ENCODE measurements at regions not wholly inside any gene's neighbourhood (a gene's known extent, or its start where the extent isn't known, plus 50 kb on each side); places are given as distances from the start of the nearest gene placed in this dataset.
"Not testable (repeated sequence)": the region's sequence is repeated elsewhere in the genome, so short reads cannot be mapped to it uniquely, and the experiment has no call there.

DNA sequence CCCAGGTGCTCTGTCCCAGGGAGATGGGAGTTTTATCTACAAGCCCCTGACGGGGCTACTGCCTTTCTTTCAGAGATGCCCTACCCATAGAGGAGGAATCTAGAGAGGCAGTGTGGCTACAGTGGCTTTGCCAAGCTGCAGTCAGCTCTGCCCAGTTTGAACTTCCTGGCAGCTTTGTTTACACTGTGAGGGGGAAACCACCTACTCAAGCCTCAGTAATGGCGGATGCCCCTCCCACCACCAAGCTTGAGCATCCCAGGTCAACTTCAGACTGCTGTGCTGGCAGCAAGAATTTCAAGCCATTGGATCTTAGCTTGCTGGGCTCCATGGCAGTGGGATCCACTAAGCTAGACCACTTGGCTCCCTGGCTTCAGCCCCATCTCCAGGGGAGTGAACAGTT lies 53.1 kb upstream of the TMEM252 start:
- peak; percentile 11 for DNase-seq

DNA sequence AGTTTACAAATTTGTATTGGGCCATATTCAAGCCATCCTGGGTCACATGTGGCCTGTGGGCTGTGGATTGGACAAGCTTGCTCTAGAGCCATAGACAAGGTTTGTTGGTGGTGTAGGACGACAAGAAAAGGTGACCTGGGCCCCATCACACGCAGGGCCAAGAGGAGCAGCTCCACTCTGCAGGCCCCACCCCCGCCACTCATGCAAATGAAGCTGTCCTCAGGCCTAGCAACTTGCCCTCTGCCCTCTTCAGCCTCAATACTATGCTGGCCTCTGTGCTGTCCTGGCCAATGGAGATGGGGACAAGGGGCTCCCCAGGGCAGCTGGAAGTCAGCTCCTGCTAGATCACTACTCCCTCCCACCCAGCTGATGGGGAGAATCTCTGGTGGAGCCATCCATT lies 55.2 kb upstream of the TMEM252 start:
- no peak for DNase-seq

DNA sequence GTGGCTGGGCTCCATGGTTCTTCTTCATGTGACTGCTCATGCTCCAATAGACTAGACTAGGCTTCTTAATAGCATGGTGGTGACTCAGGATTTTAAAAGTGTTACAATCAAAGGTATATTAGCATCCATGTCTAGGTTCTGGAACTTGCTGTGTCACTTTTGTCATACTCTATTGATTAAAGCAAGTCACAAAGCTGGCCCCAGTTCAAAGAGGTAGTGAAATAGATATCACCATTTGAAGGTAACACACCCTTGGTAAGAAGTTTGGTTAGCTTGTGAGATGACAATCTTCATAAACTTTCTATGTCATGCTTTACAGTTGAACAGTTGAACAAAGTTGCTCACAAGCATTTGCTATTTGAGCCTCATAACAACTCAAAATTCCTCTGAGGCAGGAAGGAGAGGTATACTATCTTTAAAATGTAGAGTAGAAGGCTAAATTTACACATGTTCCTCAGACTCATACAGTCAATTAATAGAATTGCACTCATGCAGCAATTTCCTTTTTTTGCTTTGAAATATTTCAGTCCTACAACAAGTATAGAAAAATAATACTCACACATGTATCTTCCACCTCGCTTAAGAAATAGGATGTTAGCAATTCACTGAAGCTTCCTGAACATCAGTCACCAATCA lies 56.8 kb upstream of the TMEM252 start:
- DNase-seq = no peak

DNA sequence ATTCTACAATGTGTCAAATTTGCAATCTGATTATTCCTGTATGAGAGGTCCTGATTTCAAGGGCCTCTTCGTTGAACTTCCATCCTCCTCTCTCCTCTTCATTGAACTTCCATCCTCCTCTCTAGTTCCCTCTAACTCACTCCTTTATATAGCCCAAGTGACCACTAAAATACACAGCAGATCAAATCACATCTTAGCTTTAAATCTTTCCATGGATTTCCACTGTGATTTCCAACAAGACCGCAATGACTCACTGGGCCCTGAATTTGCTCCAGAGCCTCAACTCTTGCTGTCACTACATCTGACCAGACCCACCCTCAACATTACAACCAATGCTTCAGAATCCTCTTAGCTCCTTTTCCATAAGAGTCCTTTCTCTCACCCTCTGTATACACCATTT lies 59.1 kb upstream of the TMEM252 start:
- DNase-seq = no peak

DNA sequence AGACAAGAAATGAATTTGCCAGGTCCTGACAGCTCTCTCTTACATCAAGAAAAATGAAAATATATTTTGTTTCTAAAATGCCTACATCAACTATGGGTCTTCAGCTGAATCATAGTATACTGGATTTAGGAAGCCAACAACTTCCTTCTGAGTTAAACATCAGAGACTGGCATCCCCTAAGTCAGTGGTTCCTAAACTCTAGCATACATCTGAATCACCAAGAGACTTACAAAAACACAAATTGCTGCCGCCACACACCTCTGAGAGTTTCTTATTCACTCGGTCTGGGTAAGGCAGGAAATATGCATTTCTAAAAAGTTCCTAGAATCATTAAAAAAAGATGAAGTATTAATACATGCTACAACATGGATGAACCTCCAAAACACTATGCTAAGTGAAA lies 60.4 kb upstream of the TMEM252 start:
- DNase-seq = no peak

DNA sequence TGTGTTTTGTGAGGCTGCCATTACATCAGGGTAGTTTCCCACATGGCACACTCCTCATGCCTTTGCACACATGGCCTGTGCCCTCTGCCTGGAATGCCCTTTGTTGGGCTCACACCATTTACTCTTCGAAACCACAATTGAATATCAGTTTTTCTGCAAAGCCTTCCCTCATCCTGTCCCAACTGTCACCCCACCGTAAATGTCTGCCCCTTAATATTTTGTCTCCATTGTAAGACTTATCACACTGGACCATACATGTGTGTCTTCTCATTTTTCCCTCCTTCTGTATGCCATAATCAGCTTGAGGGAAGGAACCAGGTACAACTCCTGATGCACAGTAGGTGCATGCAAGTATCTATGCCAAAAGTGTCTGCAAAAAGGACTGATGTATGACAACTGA lies 62.7 kb upstream of the TMEM252 start:
- DNase-seq = no peak

DNA sequence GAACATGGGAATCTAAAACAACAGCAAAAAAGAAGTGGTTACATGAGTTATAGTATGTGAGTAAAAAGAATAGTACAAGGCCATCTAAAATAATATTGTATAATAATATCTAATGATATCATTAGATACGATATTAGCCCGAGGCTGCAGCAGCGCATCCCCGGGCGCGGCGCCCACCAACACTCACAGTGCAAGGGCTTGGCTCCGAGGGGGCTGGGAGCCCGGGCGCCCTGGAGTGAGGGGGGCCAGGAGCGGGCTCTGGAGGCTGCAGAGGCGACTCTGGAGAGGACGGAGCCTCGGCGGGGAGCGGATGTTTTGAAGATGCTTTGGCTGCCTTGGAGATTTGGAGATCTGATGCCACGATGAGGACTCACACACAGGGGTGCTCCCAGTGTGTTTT lies 68.1 kb upstream of the TMEM252 start:
- no peak for DNase-seq

DNA sequence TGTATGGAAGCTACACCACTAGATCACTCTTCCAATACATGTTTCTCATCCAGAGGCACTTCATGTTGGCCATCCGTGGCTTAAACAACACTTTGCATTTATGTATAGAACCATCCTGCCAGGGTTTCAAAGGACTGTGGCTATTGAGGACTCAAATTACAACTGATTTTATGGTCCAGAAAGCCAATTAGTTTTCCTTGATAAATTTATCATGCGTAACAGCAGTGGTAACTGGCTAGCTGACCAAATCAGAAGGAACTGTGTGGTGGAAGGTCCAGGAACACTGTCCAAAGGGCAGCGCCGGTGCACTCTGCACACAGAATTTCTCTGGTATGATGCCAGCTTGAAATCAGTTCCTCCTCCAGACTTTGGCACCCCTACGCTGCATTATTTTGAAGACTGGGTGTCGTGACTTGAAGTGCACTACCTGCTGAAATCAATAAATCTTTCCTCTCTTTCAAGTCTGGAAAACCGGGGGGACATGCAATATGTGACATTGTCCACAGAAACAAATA lies 69.3 kb upstream of the TMEM252 start:
- DNase-seq = no peak

DNA sequence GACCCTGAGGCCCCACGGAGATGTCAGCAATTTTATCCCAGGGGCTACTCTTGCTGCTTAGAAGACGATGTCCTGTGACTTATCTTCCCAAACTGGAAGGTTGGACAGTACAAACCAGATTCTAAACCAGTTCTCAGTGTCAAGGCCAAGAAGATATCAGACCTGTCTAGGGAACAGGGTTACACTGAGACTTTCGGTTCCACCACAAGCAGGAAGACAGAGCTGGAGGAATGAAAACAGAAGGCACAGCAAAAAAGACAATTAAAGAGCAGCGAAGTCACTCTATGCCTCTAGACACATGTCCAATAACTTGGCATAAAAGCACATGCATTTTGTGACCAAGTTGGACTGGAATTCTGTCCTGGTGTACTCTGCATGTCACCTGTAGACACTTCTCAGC lies 73.4 kb upstream of the TMEM252 start:
- DNase-seq = no peak

DNA sequence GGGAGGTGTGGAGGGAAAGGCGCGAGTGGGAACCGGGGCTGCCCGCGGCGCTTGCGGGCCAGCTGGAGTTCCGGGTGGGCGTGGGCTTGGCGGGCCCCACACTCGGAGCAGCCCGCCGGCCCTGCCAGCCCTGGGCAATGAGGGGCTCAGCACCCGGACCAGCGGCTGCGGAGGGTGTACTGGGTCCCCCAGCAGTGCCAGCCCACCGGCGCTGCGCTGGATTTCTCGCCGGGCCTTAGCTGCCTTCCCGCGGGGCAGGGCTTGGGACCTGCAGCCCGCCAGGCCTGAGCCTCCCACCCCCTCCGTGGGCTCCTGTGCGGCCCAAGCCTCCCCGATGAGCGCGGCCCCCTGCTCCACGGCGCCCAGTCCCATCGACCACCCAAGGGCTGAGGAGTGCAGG lies 76.3 kb upstream of the TMEM252 start:
- DNase-seq = not testable (repeated sequence)

DNA sequence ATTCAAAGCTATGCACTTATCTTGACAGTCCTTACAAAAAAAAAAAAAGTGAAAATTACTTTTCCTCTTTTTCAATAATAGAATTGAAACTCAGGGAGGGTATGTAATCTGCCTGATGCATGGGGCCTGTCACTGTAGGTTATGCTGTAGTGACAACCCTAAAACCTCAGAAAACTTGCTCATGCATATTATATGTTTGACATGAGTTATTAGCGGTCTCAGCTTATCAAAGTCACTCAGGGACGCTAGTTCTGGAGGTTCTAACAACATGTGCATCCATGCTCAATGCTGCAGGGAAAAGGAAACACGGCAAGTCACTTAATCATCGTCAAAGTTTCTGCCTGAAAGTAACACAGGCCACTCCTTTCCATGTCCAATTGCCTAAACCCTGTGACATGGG lies 78.4 kb upstream of the TMEM252 start:
- no peak for DNase-seq

DNA sequence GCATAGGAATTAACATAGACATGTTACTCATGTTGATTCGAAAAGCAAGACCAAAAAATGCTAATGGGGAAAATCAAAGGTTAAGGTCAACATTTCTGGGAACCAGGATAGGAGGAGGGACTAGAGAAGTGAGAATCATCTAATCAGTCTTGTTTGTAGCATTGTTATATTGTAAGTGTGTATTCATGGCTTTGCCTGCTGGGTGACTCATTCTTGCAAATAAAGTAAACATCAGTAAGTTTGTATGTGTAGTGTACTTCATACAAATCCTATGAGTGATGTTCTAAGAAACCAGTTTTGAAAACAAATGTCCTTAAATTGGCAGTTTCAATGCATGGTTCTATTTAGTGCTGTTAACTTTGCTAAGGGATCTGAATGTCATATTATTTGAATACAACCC lies 79.0 kb upstream of the TMEM252 start:
- no peak for DNase-seq

DNA sequence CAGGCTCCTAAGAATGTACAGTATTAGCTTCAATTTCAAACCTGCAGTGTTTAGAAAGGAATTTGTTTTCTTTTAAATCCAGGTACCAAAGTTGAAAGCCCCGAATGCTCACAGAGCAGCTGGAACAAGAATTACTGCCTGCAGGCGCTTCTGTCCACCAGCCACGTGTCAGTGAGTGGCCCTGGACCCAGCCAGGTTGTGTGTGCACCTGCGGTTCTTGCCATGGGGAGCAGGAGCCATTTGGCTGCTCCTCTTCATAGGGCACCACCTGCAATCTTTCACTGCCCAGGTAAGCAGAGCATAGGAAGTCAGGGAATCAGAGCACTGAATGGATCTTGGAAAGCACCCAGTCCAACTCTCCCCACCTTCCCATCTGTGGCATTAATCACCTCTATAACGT lies 79.5 kb upstream of the PIP5K1B start:
- DNase-seq = no peak

DNA sequence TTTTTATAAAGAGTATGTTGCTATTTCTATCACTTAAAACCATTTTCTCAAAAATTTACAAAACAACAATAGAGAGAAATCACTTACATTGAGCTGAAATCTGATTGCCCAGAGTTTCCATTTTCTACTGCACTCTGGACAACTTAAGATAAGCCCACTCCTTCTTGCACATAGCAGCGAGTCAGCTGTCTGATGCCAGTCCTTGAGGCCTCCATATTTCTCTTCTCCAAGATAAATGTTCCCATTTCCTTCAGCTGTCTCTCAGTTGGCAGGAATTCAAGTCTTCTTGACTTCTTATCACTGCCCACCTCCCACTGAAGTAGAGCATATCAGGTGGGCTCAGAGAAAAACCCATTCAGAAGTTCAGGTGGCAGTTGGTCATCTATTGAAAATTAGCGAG lies 78.5 kb upstream of the PIP5K1B start:
- DNase-seq = no peak

DNA sequence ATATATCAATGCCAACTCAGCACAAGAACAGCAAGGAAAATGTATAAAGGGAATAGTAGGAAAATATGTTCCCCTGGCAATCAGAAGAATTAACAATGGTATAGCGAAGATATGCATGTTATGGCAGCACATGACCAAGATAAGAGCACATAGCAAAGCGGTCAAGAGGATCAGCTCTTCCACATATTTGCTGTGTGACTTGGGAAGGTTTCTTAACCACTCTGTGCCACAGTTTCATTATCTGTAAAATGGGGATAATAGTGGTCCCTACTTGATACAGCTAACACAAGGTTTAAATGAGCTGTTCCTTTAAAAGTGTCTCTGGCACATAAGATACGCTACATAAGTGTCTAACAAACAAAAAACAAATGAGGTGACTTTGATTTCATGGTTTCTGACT lies 77.9 kb upstream of the PIP5K1B start:
- no peak for DNase-seq

DNA sequence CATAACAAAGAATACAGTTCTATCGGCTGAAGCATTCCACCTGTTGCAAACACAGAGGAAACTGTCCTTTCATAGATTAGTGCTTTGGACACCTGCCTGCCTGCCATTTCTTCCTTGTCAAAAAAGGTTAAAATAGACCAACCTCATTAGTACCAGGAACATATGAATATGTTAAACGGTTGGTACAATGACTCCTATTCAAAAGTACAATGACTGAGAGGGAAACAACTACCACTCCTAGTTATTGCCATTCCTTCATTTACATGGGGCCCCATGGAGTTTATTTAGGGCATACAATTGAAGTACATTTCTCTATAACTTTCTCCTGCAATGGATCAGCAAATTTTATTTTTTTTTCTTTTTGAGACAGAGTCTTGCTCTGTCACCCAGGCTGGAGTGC lies 77.4 kb upstream of the PIP5K1B start:
- no peak for DNase-seq

DNA sequence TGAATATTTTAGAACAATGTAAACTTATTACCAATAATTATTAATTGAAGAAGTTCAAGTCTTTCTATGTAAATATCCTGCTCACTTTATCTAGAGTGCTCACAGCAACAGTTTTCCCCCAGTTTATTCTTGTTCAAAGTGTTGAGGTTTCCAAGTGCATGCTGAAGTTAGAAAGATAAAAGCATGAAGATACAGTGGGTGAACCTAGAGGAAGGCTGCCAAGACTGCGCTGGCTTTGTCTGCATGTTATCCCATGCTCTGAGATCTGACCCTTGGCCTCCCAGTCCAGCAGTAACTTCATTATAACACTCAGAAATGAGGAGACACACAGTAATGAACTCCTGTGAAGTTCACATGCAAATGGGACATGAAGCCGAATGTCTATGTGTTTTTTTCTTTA lies 76.0 kb upstream of the PIP5K1B start:
- no peak for DNase-seq

DNA sequence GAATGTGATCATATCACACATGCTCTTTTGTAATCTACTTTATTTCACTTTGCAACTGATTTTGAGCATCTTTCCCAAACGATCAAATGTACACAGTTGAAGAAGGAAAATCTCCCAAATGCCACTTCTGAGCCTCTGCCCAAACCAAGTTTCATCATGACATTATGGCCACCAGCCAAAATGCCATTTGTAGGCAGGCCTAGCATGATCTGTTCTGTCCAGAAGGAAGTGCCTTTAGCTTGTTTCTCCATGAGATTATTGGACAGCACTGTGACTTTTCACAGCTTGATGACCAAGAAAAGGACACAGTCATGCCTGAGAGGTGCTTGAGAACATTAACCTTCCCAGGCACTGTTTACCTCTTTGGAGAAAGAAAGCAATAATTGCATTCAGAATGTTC lies 73.2 kb upstream of the PIP5K1B start:
- no peak for DNase-seq

DNA sequence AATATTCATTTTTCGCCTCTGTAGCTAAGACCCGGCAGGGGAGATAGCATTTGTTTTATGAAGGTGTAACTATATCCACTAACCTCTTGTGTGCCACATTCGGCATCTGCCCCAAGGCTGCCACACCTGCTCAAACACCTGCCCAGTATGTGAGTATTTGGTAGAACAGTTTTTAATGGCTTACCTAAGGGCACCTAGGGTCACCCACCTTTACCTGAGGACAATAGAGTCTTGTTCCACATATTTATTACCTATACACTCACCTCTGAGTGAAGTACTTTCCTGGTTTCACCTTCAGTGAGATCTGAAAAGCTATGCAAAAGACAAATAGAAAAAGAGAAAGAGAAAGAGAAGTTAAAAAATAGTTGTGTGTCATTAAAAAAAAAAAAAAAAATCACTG lies 68.0 kb upstream of the PIP5K1B start:
- DNase-seq = no peak

DNA sequence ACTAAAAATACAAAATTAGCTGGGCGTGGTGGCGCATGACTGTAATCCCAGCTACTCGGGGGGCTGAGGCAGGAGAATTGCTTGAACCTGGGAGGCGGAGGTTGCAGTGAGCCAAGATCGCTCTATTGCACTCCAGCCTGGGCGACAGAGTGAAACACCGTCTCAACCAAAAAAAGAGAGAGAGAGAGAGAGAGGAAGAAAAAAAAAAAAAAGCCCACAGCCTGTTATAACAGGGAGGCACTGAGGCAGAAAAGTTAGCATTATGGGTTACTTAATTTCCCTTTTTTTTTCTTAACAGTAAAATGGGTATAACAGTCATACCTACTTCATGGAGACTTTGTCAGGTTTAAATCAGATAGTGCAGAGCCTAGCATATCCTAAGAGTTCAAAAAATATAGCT lies 65.8 kb upstream of the PIP5K1B start:
- DNase-seq = peak; percentile 10

DNA sequence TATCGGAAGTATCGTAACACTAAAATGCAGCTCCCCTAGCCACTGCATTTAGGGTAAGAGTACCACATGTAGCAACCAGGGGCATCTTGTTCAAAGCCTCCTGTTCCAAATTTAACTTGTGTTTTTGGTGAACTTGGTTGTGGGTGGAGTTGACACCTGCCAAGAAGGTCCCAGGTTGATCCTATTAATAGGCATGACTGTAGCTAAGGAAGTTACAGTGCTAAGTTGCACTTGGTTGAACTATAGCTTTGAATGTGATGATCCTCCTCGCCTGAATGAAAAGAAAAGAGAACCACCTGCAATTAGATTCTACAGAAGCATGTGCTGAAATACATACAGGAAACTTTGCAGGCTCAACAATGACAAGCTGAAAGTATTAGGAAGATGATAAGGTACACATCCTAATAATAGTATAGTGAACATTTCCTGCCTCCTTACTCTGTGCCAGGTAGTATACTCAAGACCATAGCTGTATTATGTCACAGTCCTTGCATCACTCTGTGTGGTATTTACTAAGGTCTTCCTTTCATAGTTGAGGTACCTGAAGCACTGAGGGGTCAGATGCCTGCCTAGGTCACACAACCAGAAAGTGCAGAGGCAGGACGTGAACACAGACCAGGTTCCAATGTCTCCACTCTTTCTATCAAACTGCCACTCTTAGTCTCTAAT lies 64.5 kb upstream of the PIP5K1B start:
- peak; percentile 38 for DNase-seq

DNA sequence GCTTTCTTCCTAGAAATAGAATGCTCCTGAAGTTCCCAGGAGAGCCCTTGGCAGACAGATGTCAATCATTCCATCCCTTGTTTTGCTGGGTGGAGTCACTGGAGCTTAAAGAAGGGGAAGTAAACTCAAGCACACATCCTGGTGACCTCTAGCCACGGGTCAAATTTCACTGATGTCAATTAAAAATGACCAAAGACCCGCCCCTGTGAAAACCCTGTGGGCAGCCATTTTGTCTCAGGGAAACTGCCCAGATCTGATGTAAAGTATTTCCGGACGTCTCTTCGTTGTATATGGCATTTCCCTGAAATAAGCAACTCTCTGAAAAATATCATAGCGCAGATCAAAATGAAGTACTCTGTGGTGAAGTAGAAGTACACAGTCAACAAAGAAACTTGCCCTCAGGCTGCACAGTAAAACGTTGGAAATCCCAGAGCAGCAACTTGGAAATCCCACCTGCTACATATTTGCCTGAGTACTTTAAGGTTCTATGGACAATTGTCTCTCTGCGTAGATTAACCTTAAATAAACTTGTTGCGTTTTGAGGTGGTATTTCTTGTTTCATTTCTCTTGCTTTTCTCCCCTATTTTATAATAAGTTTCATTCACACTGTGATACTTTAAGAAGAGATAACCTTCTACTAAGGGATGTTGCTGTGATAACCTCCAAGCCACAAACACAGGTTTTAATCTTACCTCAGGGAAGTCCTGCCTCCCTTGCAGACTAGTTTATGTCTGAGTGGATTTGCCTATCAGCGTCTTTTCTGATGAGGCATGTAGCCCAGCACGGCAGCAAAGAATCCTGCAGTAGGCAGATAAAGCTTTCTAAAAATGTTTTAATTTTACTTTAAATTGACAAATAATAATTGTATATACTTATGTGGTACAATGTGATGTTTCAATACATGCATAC lies 60.9 kb upstream of the PIP5K1B start:
- DNase-seq = peak; percentile 39

DNA sequence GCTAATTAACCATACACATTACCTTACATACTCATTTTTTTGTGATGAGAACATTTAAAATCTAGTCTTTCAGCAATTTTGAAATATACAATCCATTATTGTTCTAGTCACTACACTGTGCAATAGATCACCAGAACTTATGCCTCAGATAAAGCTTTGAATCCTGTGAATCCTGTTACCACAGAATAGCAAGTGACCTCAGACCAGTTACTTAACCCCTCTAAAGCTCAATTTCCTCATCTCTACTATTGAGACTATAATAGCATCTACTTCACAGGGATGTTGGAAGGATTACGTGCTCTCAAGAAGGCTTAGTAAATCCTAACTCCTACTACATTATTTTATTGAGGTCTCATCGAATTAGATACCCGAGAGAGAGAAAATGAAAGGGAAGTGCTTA lies 60.2 kb upstream of the PIP5K1B start:
- no peak for DNase-seq

DNA sequence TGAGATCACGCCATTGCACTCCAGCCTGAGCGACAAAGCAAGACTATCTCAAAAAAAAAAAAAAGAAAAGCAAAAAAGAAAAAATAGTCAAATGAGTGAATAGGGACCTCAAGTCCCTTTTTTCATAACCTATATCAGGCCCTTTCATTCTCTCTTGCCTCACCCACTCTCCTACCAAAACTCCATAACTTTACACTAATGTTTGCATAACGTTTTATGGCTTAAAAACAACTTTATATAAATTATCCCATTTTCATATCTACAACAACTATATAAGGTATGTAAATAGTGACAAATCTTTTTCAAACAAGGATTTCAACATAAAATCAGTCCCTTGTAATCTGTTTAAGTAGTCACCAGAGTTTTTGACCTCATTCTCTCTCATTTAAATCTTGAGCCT lies 56.9 kb upstream of the PIP5K1B start:
- DNase-seq = no peak
